ENCODE measurements at regions not wholly inside any gene's neighbourhood (a gene's known extent, or its start where the extent isn't known, plus 50 kb on each side); places are given as distances from the start of the nearest gene placed in this dataset.

- Histone ChIP-seq H3K9ac (ENCODE audit: low read length) (no peak overlapping the region), H3K27me3 (ENCODE audit: control insufficient read depth, insufficient read depth, low read length) (no peaks in the 10 kb centered on the region), H3K4me1 (ENCODE audit: control insufficient read depth, insufficient read depth, low read length) (no peaks in the 10 kb centered on the region), H3K36me3 (ENCODE audit: control insufficient read depth, insufficient read depth, low read length) (no peaks in the 10 kb centered on the region), H3K27ac (ENCODE audit: low read depth, low read length) (no peak overlapping the region), H3K4me3 (ENCODE audit: low read length) (no peak overlapping the region)
Measured at GRCh38 chr13:79671420-79671819, 190.5 kb downstream of the NDFIP2 start.

- Histone ChIP-seq H3K9ac (ENCODE audit: low read length) (no peak overlapping the region), H3K36me3 (ENCODE audit: control insufficient read depth, insufficient read depth, low read length) (no peaks in the 10 kb centered on the region), H3K4me3 (ENCODE audit: low read length) (no peak overlapping the region), H3K27ac (ENCODE audit: low read depth, low read length) (no peak overlapping the region), H3K27me3 (ENCODE audit: control insufficient read depth, insufficient read depth, low read length) (no peaks in the 10 kb centered on the region), H3K4me1 (ENCODE audit: control insufficient read depth, insufficient read depth, low read length) (no peaks in the 10 kb centered on the region)
Measured at GRCh38 chr13:79668201-79668752, 187.3 kb downstream of the NDFIP2 start.

- H3K9ac ChIP-seq (ENCODE audit: low read length) = no peak overlapping the region
- no peak overlapping the region for H3K27ac ChIP-seq (ENCODE audit: low read depth, low read length)
- no peaks in the 10 kb centered on the region for H3K4me1 ChIP-seq (ENCODE audit: control insufficient read depth, insufficient read depth, low read length)
- H3K4me3 ChIP-seq (ENCODE audit: low read length) = no peak overlapping the region
- H3K36me3 ChIP-seq (ENCODE audit: control insufficient read depth, insufficient read depth, low read length) = no peaks in the 10 kb centered on the region
- no peaks in the 10 kb centered on the region for H3K27me3 ChIP-seq (ENCODE audit: control insufficient read depth, insufficient read depth, low read length)
Measured at GRCh38 chr13:79667771-79668170, 186.8 kb downstream of the NDFIP2 start.

- Histone ChIP-seq H3K9ac (ENCODE audit: low read length) (no peak overlapping the region), H3K4me3 (ENCODE audit: low read length) (no peak overlapping the region), H3K27ac (ENCODE audit: low read depth, low read length) (no peak overlapping the region)
Measured at GRCh38 chr13:79663977-79664636, 183.2 kb downstream of the NDFIP2 start.

GRCh38 chr13:79663435-79663834 is 182.5 kb downstream of the NDFIP2 start:
- Histone ChIP-seq H3K4me3 (ENCODE audit: low read length) (no peak overlapping the region), H3K9ac (ENCODE audit: low read length) (no peak overlapping the region), H3K4me1 (ENCODE audit: control insufficient read depth, insufficient read depth, low read length) (peaks cover 2% of the 10 kb centered on the region), H3K27me3 (ENCODE audit: control insufficient read depth, insufficient read depth, low read length) (no peaks in the 10 kb centered on the region), H3K36me3 (ENCODE audit: control insufficient read depth, insufficient read depth, low read length) (no peaks in the 10 kb centered on the region), H3K27ac (ENCODE audit: low read depth, low read length) (no peak overlapping the region)

More at GRCh38 chr13:79663977-79664636, 183.2 kb downstream of the NDFIP2 start:
- H3K4me1 ChIP-seq (ENCODE audit: control insufficient read depth, insufficient read depth, low read length) = no peaks in the 10 kb centered on the region
- H3K27me3 ChIP-seq (ENCODE audit: control insufficient read depth, insufficient read depth, low read length) = no peaks in the 10 kb centered on the region
- no peaks in the 10 kb centered on the region for H3K36me3 ChIP-seq (ENCODE audit: control insufficient read depth, insufficient read depth, low read length)

- H3K36me3 ChIP-seq (ENCODE audit: control insufficient read depth, insufficient read depth, low read length) = no peaks in the 10 kb centered on the region
- H3K27ac ChIP-seq (ENCODE audit: low read depth, low read length) = no peak overlapping the region
- H3K4me3 ChIP-seq (ENCODE audit: low read length) = no peak overlapping the region
- peaks cover 2% of the 10 kb centered on the region for H3K4me1 ChIP-seq (ENCODE audit: control insufficient read depth, insufficient read depth, low read length)
- H3K27me3 ChIP-seq (ENCODE audit: control insufficient read depth, insufficient read depth, low read length) = no peaks in the 10 kb centered on the region
- no peak overlapping the region for H3K9ac ChIP-seq (ENCODE audit: low read length)
Measured at GRCh38 chr13:79662882-79663281, 181.9 kb downstream of the NDFIP2 start.

- H3K4me1 ChIP-seq (ENCODE audit: control insufficient read depth, insufficient read depth, low read length) = peaks cover 2% of the 10 kb centered on the region
- no peak overlapping the region for H3K4me3 ChIP-seq (ENCODE audit: low read length)
- H3K9ac ChIP-seq (ENCODE audit: low read length) = no peak overlapping the region
- H3K36me3 ChIP-seq (ENCODE audit: control insufficient read depth, insufficient read depth, low read length) = no peaks in the 10 kb centered on the region
- H3K27me3 ChIP-seq (ENCODE audit: control insufficient read depth, insufficient read depth, low read length) = no peaks in the 10 kb centered on the region
- H3K27ac ChIP-seq (ENCODE audit: low read depth, low read length) = no peak overlapping the region
Measured at GRCh38 chr13:79660361-79660760, 179.4 kb downstream of the NDFIP2 start.

- H3K27ac ChIP-seq (ENCODE audit: low read depth, low read length) = no peak overlapping the region
- H3K27me3 ChIP-seq (ENCODE audit: control insufficient read depth, insufficient read depth, low read length) = no peaks in the 10 kb centered on the region
- peaks cover 2% of the 10 kb centered on the region for H3K4me1 ChIP-seq (ENCODE audit: control insufficient read depth, insufficient read depth, low read length)
- no peak overlapping the region for H3K4me3 ChIP-seq (ENCODE audit: low read length)
- H3K36me3 ChIP-seq (ENCODE audit: control insufficient read depth, insufficient read depth, low read length) = no peaks in the 10 kb centered on the region
- no peak overlapping the region for H3K9ac ChIP-seq (ENCODE audit: low read length)
Measured at GRCh38 chr13:79659121-79659521, 178.2 kb downstream of the NDFIP2 start.

GRCh38 chr13:79658333-79658975 is 177.5 kb downstream of the NDFIP2 start:
- Histone ChIP-seq H3K4me3 (ENCODE audit: low read length) (no peak overlapping the region), H3K36me3 (ENCODE audit: control insufficient read depth, insufficient read depth, low read length) (no peaks in the 10 kb centered on the region), H3K4me1 (ENCODE audit: control insufficient read depth, insufficient read depth, low read length) (peaks cover 2% of the 10 kb centered on the region), H3K27me3 (ENCODE audit: control insufficient read depth, insufficient read depth, low read length) (no peaks in the 10 kb centered on the region), H3K27ac (ENCODE audit: low read depth, low read length) (no peak overlapping the region), H3K9ac (ENCODE audit: low read length) (no peak overlapping the region)

- H3K27me3 ChIP-seq (ENCODE audit: control insufficient read depth, insufficient read depth, low read length) = no peaks in the 10 kb centered on the region
- no peak overlapping the region for H3K27ac ChIP-seq (ENCODE audit: low read depth, low read length)
Measured at GRCh38 chr13:79655509-79655908, 174.6 kb downstream of the NDFIP2 start.

GRCh38 chr13:79654520-79654919 is 173.6 kb downstream of the NDFIP2 start:
- no peaks in the 10 kb centered on the region for H3K36me3 ChIP-seq (ENCODE audit: control insufficient read depth, insufficient read depth, low read length)
- H3K4me1 ChIP-seq (ENCODE audit: control insufficient read depth, insufficient read depth, low read length) = peaks cover 2% of the 10 kb centered on the region
- H3K27me3 ChIP-seq (ENCODE audit: control insufficient read depth, insufficient read depth, low read length) = no peaks in the 10 kb centered on the region
- H3K9ac ChIP-seq (ENCODE audit: low read length) = no peak overlapping the region
- no peak overlapping the region for H3K27ac ChIP-seq (ENCODE audit: low read depth, low read length)
- H3K4me3 ChIP-seq (ENCODE audit: low read length) = no peak overlapping the region

More at GRCh38 chr13:79655509-79655908, 174.6 kb downstream of the NDFIP2 start:
- H3K4me1 ChIP-seq (ENCODE audit: control insufficient read depth, insufficient read depth, low read length) = peaks cover 2% of the 10 kb centered on the region
- no peaks in the 10 kb centered on the region for H3K36me3 ChIP-seq (ENCODE audit: control insufficient read depth, insufficient read depth, low read length)
- H3K4me3 ChIP-seq (ENCODE audit: low read length) = no peak overlapping the region
- H3K9ac ChIP-seq (ENCODE audit: low read length) = no peak overlapping the region

- no peak overlapping the region for H3K4me3 ChIP-seq (ENCODE audit: low read length)
- no peaks in the 10 kb centered on the region for H3K4me1 ChIP-seq (ENCODE audit: control insufficient read depth, insufficient read depth, low read length)
- H3K36me3 ChIP-seq (ENCODE audit: control insufficient read depth, insufficient read depth, low read length) = no peaks in the 10 kb centered on the region
- no peak overlapping the region for H3K27ac ChIP-seq (ENCODE audit: low read depth, low read length)
- no peaks in the 10 kb centered on the region for H3K27me3 ChIP-seq (ENCODE audit: control insufficient read depth, insufficient read depth, low read length)
- H3K9ac ChIP-seq (ENCODE audit: low read length) = no peak overlapping the region
Measured at GRCh38 chr13:79650688-79651087, 169.7 kb downstream of the NDFIP2 start.

GRCh38 chr13:79648191-79648590 is 167.2 kb downstream of the NDFIP2 start:
- Histone ChIP-seq H3K27me3 (ENCODE audit: control insufficient read depth, insufficient read depth, low read length) (no peaks in the 10 kb centered on the region), H3K36me3 (ENCODE audit: control insufficient read depth, insufficient read depth, low read length) (no peaks in the 10 kb centered on the region), H3K27ac (ENCODE audit: low read depth, low read length) (no peak overlapping the region), H3K4me3 (ENCODE audit: low read length) (no peak overlapping the region), H3K9ac (ENCODE audit: low read length) (no peak overlapping the region), H3K4me1 (ENCODE audit: control insufficient read depth, insufficient read depth, low read length) (no peaks in the 10 kb centered on the region)

All from rectal smooth muscle tissue (tissue), 1 donor.